ENCODE measurements at regions not wholly inside any gene's neighbourhood (a gene's known extent, or its start where the extent isn't known, plus 50 kb on each side); places are given as distances from the start of the nearest gene placed in this dataset.

DNA sequence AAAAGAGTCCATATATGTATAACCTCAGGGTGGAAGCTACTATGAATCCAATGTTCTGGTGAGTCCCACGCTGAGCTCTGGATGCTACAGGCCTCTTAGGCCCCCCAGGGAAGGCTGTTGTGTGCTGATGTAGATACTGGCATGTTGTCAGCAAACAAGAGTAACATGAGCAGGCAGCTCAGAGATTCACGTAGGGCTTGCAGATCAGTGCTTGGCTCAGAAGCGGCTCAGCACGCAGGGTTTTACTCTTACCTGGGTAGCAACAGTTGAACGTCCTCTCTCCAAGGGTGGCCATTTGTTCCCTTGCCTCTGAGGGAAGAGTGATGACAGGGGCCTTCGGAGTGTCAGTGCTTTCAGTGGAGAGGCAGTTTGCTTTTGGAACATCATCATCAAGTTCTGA is 93.4 kb downstream of the ZFP64 start:
- no peak overlapping the region for H3K4me3 ChIP-seq (ENCODE audit: control insufficient read depth in 2 of 3, extremely low read depth in 1 of 3, insufficient read depth in 2 of 3, low read depth in 1 of 3, low read length in 3 of 3)
- H3K9ac ChIP-seq (ENCODE audit: control insufficient read depth, extremely low read depth, insufficient read depth, low read length) = no peak overlapping the region
- no peaks in the 10 kb centered on the region for H3K9me3 ChIP-seq (ENCODE audit: control insufficient read depth, low read depth, low read length)
- H3K9me1 ChIP-seq (ENCODE audit: control insufficient read depth, extremely low read depth, insufficient read depth, low read length) = no peaks in the 10 kb centered on the region
- peaks cover 24 to 29% of the 10 kb centered on the region in 2 experiments for H3K36me3 ChIP-seq (ENCODE audit: control insufficient read depth in 2 of 2, extremely low read depth in 1 of 2, insufficient read depth in 2 of 2, low read length in 2 of 2)
- H3K27ac ChIP-seq (ENCODE audit: control insufficient read depth, insufficient read depth, low read length) = no peak overlapping the region
- no peak for FAIRE-seq
- dilution Hi-C loops (cut with MboI; ENCODE audit: extremely low pct_ligation_motif_present, low sequenced_read_pairs) = no loop called here
- no peak overlapping the region for H2AFZ ChIP-seq (ENCODE audit: control insufficient read depth, low read length)
- H3K4me1 ChIP-seq (ENCODE audit: control insufficient read depth, extremely low read depth, insufficient read depth, low read length) = no peaks in the 10 kb centered on the region
- no peaks in the 10 kb centered on the region for H4K20me1 ChIP-seq (ENCODE audit: control insufficient read depth, extremely low read depth, insufficient read depth, low read length)
- H3K79me2 ChIP-seq (ENCODE audit: control insufficient read depth, insufficient read depth, low read length) = peaks cover 27% of the 10 kb centered on the region
- no peak for TF ChIP-seq EZH2 (IDR thresholded peaks at IDR 0.05; ENCODE audit: low read length)
- TF ChIP-seq, protein P1, sequence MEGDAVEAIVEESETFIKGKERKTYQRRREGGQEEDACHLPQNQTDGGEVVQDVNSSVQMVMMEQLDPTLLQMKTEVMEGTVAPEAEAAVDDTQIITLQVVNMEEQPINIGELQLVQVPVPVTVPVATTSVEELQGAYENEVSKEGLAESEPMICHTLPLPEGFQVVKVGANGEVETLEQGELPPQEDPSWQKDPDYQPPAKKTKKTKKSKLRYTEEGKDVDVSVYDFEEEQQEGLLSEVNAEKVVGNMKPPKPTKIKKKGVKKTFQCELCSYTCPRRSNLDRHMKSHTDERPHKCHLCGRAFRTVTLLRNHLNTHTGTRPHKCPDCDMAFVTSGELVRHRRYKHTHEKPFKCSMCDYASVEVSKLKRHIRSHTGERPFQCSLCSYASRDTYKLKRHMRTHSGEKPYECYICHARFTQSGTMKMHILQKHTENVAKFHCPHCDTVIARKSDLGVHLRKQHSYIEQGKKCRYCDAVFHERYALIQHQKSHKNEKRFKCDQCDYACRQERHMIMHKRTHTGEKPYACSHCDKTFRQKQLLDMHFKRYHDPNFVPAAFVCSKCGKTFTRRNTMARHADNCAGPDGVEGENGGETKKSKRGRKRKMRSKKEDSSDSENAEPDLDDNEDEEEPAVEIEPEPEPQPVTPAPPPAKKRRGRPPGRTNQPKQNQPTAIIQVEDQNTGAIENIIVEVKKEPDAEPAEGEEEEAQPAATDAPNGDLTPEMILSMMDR (optimal IDR thresholded peaks at IDR 0.05 in 1 of 3, IDR thresholded peaks at IDR 0.05 in 1 of 3, conservative IDR thresholded peaks at IDR 0.05 in 1 of 3; ENCODE audit: extremely low read depth in 1 of 3, insufficient read depth in 2 of 3, low read length in 3 of 3) = no peak
- DNase-seq (ENCODE audit: low read depth, low spot score) = no peak
- no peak overlapping the region for H3K4me2 ChIP-seq (ENCODE audit: control insufficient read depth, extremely low read depth, insufficient read depth, low read depth, low read length)
- no peaks in the 10 kb centered on the region for H3K27me3 ChIP-seq (ENCODE audit: control insufficient read depth, extremely low read depth, insufficient read depth, low read length)

DNA sequence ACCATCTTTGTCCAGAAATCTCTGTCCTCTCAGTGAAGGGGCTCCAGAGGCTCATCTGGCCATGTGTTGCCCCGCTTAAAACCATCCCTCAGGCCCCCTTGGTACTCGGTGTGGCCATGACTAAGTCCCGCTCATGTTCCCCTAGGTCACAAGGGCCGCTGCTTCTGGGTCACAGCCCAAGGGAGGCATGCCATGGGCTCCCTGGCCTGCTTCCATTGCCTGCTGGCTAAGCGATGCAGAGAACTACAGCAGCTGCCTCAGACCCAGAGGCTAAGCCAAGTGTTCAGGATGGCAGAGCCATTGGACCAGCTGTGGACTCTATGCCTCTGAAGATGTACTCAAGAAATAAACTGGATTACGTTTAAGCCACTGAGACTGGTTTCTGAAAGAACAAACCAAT is 95.5 kb downstream of the ZFP64 start:
- H3K4me2 ChIP-seq (ENCODE audit: control insufficient read depth, extremely low read depth, insufficient read depth, low read depth, low read length) = no peak overlapping the region
- H3K4me3 ChIP-seq (ENCODE audit: control insufficient read depth in 2 of 3, extremely low read depth in 1 of 3, insufficient read depth in 2 of 3, low read depth in 1 of 3, low read length in 3 of 3) = no peak overlapping the region
- no peaks in the 10 kb centered on the region for H3K9me3 ChIP-seq (ENCODE audit: control insufficient read depth, low read depth, low read length)
- peaks cover 9% of the 10 kb centered on the region for H3K79me2 ChIP-seq (ENCODE audit: control insufficient read depth, insufficient read depth, low read length)
- FAIRE-seq = no peak
- no peak overlapping the region for H2AFZ ChIP-seq (ENCODE audit: control insufficient read depth, low read length)
- TF ChIP-seq, protein P1 (optimal IDR thresholded peaks at IDR 0.05 in 1 of 3, IDR thresholded peaks at IDR 0.05 in 1 of 3, conservative IDR thresholded peaks at IDR 0.05 in 1 of 3; ENCODE audit: extremely low read depth in 1 of 3, insufficient read depth in 2 of 3, low read length in 3 of 3) = no peak
- TF ChIP-seq EZH2 (IDR thresholded peaks at IDR 0.05; ENCODE audit: low read length) = no peak
- H3K9me1 ChIP-seq (ENCODE audit: control insufficient read depth, extremely low read depth, insufficient read depth, low read length) = no peaks in the 10 kb centered on the region
- peaks cover 24 to 30% of the 10 kb centered on the region in 2 experiments for H3K36me3 ChIP-seq (ENCODE audit: control insufficient read depth in 2 of 2, extremely low read depth in 1 of 2, insufficient read depth in 2 of 2, low read length in 2 of 2)
- no peak overlapping the region for H3K9ac ChIP-seq (ENCODE audit: control insufficient read depth, extremely low read depth, insufficient read depth, low read length)
- H3K4me1 ChIP-seq (ENCODE audit: control insufficient read depth, extremely low read depth, insufficient read depth, low read length) = no peaks in the 10 kb centered on the region
- no peaks in the 10 kb centered on the region for H3K27me3 ChIP-seq (ENCODE audit: control insufficient read depth, extremely low read depth, insufficient read depth, low read length)
- DNase-seq (ENCODE audit: low read depth, low spot score) = no peak
- dilution Hi-C loops (cut with MboI; ENCODE audit: extremely low pct_ligation_motif_present, low sequenced_read_pairs) = no loop called here
- H4K20me1 ChIP-seq (ENCODE audit: control insufficient read depth, extremely low read depth, insufficient read depth, low read length) = no peaks in the 10 kb centered on the region
- H3K27ac ChIP-seq (ENCODE audit: control insufficient read depth, insufficient read depth, low read length) = no peak overlapping the region
